H1 (cell line): ENCODE measurements at regions not wholly inside any gene's neighbourhood (a gene's known extent, or its start where the extent isn't known, plus 50 kb on each side); places are given as distances from the start of the nearest gene placed in this dataset.

Experiments
- CTCF ChIA-PET: fragments of 300-600 bp; sonication (Branson Sonifier 250); formaldehyde crosslinking; loops from one replicate; lab custom pipeline; 2021; ENCODE audit not compliant: partially characterized antibody; lab: Charles Lee
- POLR2A ChIA-PET: fragments of 300-600 bp; sonication (Branson Sonifier 250); formaldehyde crosslinking; loops from one replicate; lab custom pipeline; 2021; ENCODE audit warnings: inconsistent platforms; ENCODE audit not compliant: partially characterized antibody; lab: Charles Lee
- DNase-seq, 2 experiments: peaks; one replicate each; pipeline versions ENCODE4 v3.0.0 to v3.0.0-alpha.2; 2010 to 2022; ENCODE audit warnings: low spot score in 2 of 2, low read depth in 1 of 2, mixed read lengths in 1 of 2
- FAIRE-seq: peaks from 2 replicates; lab custom pipeline; 2011; peaks lifted over from hg19 to GRCh38; lab: Jason Lieb, UNC
- H2AFZ ChIP-seq: 2 replicates; pipeline ENCODE4 v1.8.1; 2012; ENCODE audit warnings: low read length, inconsistent platforms
- H2AK5ac ChIP-seq: 2 replicates; pipeline ENCODE4 v1.6.1; 2013; ENCODE audit warnings: low read depth, low read length
- H2BK120ac ChIP-seq: replicated peaks from 2 replicates; pipeline ENCODE3; 2013; ENCODE audit warnings: low read depth, low read length, inconsistent platforms
- H2BK12ac ChIP-seq: 2 replicates; pipeline ENCODE4 v1.6.1; 2013; ENCODE audit warnings: low read depth, low read length
- H2BK15ac ChIP-seq: 2 replicates; pipeline ENCODE4 v1.6.1; 2013; ENCODE audit warnings: low read length
- H2BK20ac ChIP-seq: 2 replicates; pipeline ENCODE4 v1.6.1; 2013; ENCODE audit warnings: low read length
- H2BK5ac ChIP-seq: 2 replicates; pipeline ENCODE4 v1.6.1; 2013; ENCODE audit warnings: low read depth, low read length
- H3K14ac ChIP-seq: 2 replicates; pipeline ENCODE4 v1.6.1; 2013; ENCODE audit warnings: inconsistent platforms; ENCODE audit not compliant: insufficient read length
- H3K18ac ChIP-seq: 2 replicates; pipeline ENCODE4 v1.6.1; 2013; ENCODE audit warnings: low read length; ENCODE audit errors: extremely low read depth
- H3K23ac ChIP-seq: 2 replicates; pipeline ENCODE4 v1.6.1; 2013; ENCODE audit warnings: inconsistent platforms; ENCODE audit not compliant: insufficient read length
- H3K23me2 ChIP-seq: 2 replicates; pipeline ENCODE4 v1.6.1; 2013; ENCODE audit warnings: low read depth, low read length
- H3K27ac ChIP-seq: 2 replicates; pipeline ENCODE4 v1.6.1; 2011; ENCODE audit warnings: low read depth, low read length, inconsistent platforms
- H3K27me3 ChIP-seq, 4 experiments: replicated peaks in 1 of 4; 1 replicate in 1 of 4; 2 replicates in 3 of 4; pipeline versions ENCODE4 v1.6.1 to v1.8.1; 2011 to 2013; ENCODE audit warnings: low read length in 3 of 4, mild to moderate bottlenecking in 3 of 4, inconsistent platforms in 2 of 4, mixed read lengths in 2 of 4, moderate library complexity in 1 of 4; ENCODE audit not compliant: control insufficient read depth in 3 of 4, insufficient read depth in 3 of 4; ENCODE audit errors: extremely low read depth in 1 of 4
- H3K36me3 ChIP-seq, 4 experiments: 2 replicates each; pipeline versions ENCODE4 v1.6.1 to v1.8.1; 2011 to 2013; ENCODE audit warnings: mild to moderate bottlenecking in 4 of 4, low read length in 3 of 4, moderate library complexity in 2 of 4, control low read depth in 1 of 4, inconsistent platforms in 1 of 4; ENCODE audit not compliant: insufficient read depth in 4 of 4, control insufficient read depth in 2 of 4
- H3K4ac ChIP-seq: replicated peaks from 2 replicates; pipeline ENCODE3; 2013; ENCODE audit warnings: low read length, low read depth, mixed read lengths, inconsistent platforms; ENCODE audit not compliant: insufficient read length
- H3K4me1 ChIP-seq, 4 experiments: replicated peaks in 1 of 4; 1 replicate in 1 of 4; 2 replicates in 3 of 4; pipeline versions ENCODE4 v1.6.1 to v1.8.1; 2011 to 2013; ENCODE audit warnings: low read length in 3 of 4, inconsistent platforms in 2 of 4, mixed read lengths in 1 of 4; ENCODE audit not compliant: insufficient read depth in 4 of 4, control insufficient read depth in 3 of 4
- H3K4me2 ChIP-seq, 2 experiments: 2 replicates each; pipeline versions ENCODE4 v1.6.1 to v1.8.1; 2011 to 2013; ENCODE audit warnings: low read depth in 2 of 2, low read length in 2 of 2, control low read depth in 1 of 2, inconsistent platforms in 1 of 2, mild to moderate bottlenecking in 1 of 2; ENCODE audit not compliant: insufficient read depth in 1 of 2
- H3K4me3 ChIP-seq, 4 experiments: fragments of 200-600, 300-600 bp in 1 of 4; sonication (generic), shearing (Covaris generic), sonication (Bioruptor Twin) in 1 of 4; 2 replicates each; pipeline versions ENCODE4 v1.5.1 to v1.8.1; 2011 to 2016; ENCODE audit warnings: low read length in 4 of 4, low read depth in 3 of 4, control low read depth in 2 of 4, inconsistent platforms in 2 of 4, mild to moderate bottlenecking in 2 of 4, mixed read lengths in 1 of 4, moderate library complexity in 1 of 4; ENCODE audit not compliant: insufficient read depth in 2 of 4; ENCODE audit errors: extremely low read depth in 1 of 4
- H3K56ac ChIP-seq: replicated peaks from 2 replicates; pipeline ENCODE3; 2013; ENCODE audit warnings: low read depth, mild to moderate bottlenecking, mixed read lengths, low read length, inconsistent platforms; ENCODE audit not compliant: insufficient read length
- H3K79me1 ChIP-seq: 2 replicates; pipeline ENCODE4 v1.6.1; 2013; ENCODE audit warnings: low read depth, low read length, control low read depth
- H3K79me2 ChIP-seq, 2 experiments: 2 replicates each; pipeline versions ENCODE4 v1.6.1 to v1.8.1; 2012 to 2013; ENCODE audit warnings: low read length in 2 of 2, mild to moderate bottlenecking in 2 of 2, inconsistent platforms in 1 of 2; ENCODE audit not compliant: insufficient read depth in 2 of 2, control insufficient read depth in 1 of 2
- H3K9ac ChIP-seq, 4 experiments: replicated peaks in 1 of 4; 1 replicate in 1 of 4; 2 replicates in 3 of 4; pipeline versions ENCODE4 v1.6.1 to v1.8.1; 2011 to 2013; ENCODE audit warnings: low read depth in 3 of 4, low read length in 3 of 4, control low read depth in 2 of 4, mild to moderate bottlenecking in 2 of 4, moderate library complexity in 2 of 4, inconsistent platforms in 1 of 4; ENCODE audit errors: extremely low read depth in 1 of 4
- H3K9me3 ChIP-seq, 2 experiments: 2 replicates each; pipeline versions ENCODE4 v1.6.1 to v1.8.1; 2012 to 2013; ENCODE audit warnings: mild to moderate bottlenecking in 2 of 2, moderate library complexity in 2 of 2, control low read depth in 1 of 2, inconsistent platforms in 1 of 2, low read depth in 1 of 2, low read length in 1 of 2, mixed read lengths in 1 of 2; ENCODE audit not compliant: insufficient read depth in 2 of 2
- H4K20me1 ChIP-seq, 2 experiments: replicated peaks in 1 of 2; 2 replicates each; pipeline versions ENCODE3 to v1.8.1; 2011 to 2013; ENCODE audit warnings: inconsistent platforms in 2 of 2, low read length in 2 of 2, mild to moderate bottlenecking in 1 of 2; ENCODE audit not compliant: insufficient read depth in 2 of 2, control insufficient read depth in 1 of 2
- H4K5ac ChIP-seq: 2 replicates; pipeline ENCODE4 v1.6.1; 2013; ENCODE audit warnings: low read length, low read depth, mixed read lengths, inconsistent platforms; ENCODE audit not compliant: insufficient read length
- H4K8ac ChIP-seq: 2 replicates; pipeline ENCODE4 v1.8.0; 2013; ENCODE audit warnings: mild to moderate bottlenecking, moderate library complexity, low read length, inconsistent platforms; ENCODE audit not compliant: insufficient read depth; ENCODE audit errors: extremely low read depth
- H4K91ac ChIP-seq: replicated peaks from 2 replicates; pipeline ENCODE3; 2013; ENCODE audit warnings: low read length, mixed read lengths, inconsistent platforms; ENCODE audit not compliant: insufficient read length
- CBX5 ChIP-seq: fragments of 300-800, 300-1000 bp; sonication (generic); IDR thresholded peaks from 2 replicates; pipeline ENCODE4 v1.7.1; 2016; ENCODE audit warnings: antibody characterized with exemption, low read length, low read depth
- CEBPB ChIP-seq: IDR thresholded peaks from 2 replicates; pipeline ENCODE4 v1.6.1; 2012; ENCODE audit warnings: low read depth, low read length
- EP300 ChIP-seq, 2 experiments: IDR thresholded peaks; 1 replicate in 1 of 2; 2 replicates in 1 of 2; pipeline ENCODE4 v1.6.1; 2011 to 2012; ENCODE audit warnings: low read depth in 2 of 2, low read length in 2 of 2, mild to moderate bottlenecking in 2 of 2, borderline replicate concordance in 1 of 2, inconsistent platforms in 1 of 2, moderate library complexity in 1 of 2
- EZH2 ChIP-seq: fragments of 200-600 bp; sonication (generic); IDR thresholded peaks from 2 replicates; pipeline ENCODE4 v1.7.1; 2012; ENCODE audit warnings: low read depth, mild to moderate bottlenecking, moderate library complexity, low read length, inconsistent platforms; ENCODE audit not compliant: severe bottlenecking
- HDAC2 ChIP-seq, 2 experiments: fragments of 300-600 bp in 1 of 2; sonication (generic) in 1 of 2; IDR thresholded peaks; 2 replicates each; pipeline ENCODE4 v1.6.1; 2011 to 2012; ENCODE audit warnings: low read depth in 2 of 2, low read length in 2 of 2, mild to moderate bottlenecking in 2 of 2, moderate library complexity in 2 of 2, borderline replicate concordance in 1 of 2, inconsistent platforms in 1 of 2
- NRF1 ChIP-seq: IDR thresholded peaks from 2 replicates; pipeline ENCODE4 v1.6.1; 2011; ENCODE audit warnings: mild to moderate bottlenecking, low read depth, low read length, improper control_type of control experiment
- RAD21 ChIP-seq, 2 experiments: IDR thresholded peaks in 1 of 2; conservative IDR thresholded peaks in 1 of 2; 2 replicates each; pipeline ENCODE4 v1.6.1; 2011; ENCODE audit warnings: low read depth in 2 of 2, low read length in 2 of 2, improper control_type of control experiment in 1 of 2, inconsistent platforms in 1 of 2, mild to moderate bottlenecking in 1 of 2, moderate library complexity in 1 of 2
- WGBS, 2 experiments: shearing (Covaris generic) in 1 of 2; methylation state at CpG; one replicate each; pipeline versions ENCODE4 v1.1.6 to v1.1.7; 2013 to 2015; ENCODE audit warnings: low lambda C conversion rate in 2 of 2, mixed read lengths in 2 of 2, inconsistent platforms in 1 of 2, low coverage in 1 of 2, missing lambda C conversion rate in 1 of 2; ENCODE audit not compliant: insufficient replicate concordance in 2 of 2, insufficient coverage in 1 of 2, insufficient read length in 1 of 2; ENCODE audit errors: extremely low coverage in 1 of 2, missing lambda C conversion rate in 1 of 2; 5-methylcytosine and 5-hydroxymethylcytosine counted together
- TF ChIP-seq, protein P1 (sequence below): IDR thresholded peaks from 2 replicates; pipeline ENCODE4 v1.6.1; 2012; ENCODE audit warnings: inconsistent platforms

DNA sequence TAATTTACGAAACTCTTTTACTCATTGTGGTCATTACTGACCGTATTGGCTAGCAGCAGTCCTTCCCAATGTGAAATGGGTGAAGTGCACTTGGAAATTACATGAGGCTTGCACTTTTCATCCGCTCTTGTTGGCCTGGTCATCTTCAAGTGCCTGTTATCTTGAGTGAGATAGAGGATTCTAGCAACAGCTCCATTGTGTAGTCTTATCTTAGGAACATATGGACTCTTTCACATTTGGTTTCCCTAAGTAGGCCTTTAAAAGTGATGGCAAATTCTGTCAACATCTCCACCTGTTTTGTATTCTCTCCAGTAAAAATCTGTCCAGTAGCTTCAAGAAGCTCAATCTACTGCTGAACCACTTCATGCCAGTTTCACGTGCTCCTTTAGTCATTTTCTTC lies 114.8 kb upstream of the MARCKS start:
- Histone ChIP-seq H4K5ac (no peak overlapping the region), H3K4ac (no peak overlapping the region), H2BK5ac (no peak overlapping the region), H3K4me2 (no peak overlapping the region), H3K56ac (no peak overlapping the region), H4K8ac (no peak overlapping the region), H2AK5ac (no peak overlapping the region), H3K79me1 (no peaks in the 10 kb centered on the region), H3K9me3 (no peaks in the 10 kb centered on the region), H3K27ac (no peak overlapping the region), H3K18ac (no peak overlapping the region), H3K36me3 (no peaks in the 10 kb centered on the region), H3K27me3 (peaks cover 0 to 3% (median 0%) of the 10 kb centered on the region in 4 experiments; a peak in 1 of 7 replicates), H2AFZ (no peak overlapping the region), H3K14ac (no peak overlapping the region), H3K9ac (no peak overlapping the region), H4K91ac (no peak overlapping the region), H2BK20ac (no peak overlapping the region), H3K23me2 (no peaks in the 10 kb centered on the region), H3K23ac (no peak overlapping the region), H3K79me2 (no peaks in the 10 kb centered on the region), H4K20me1 (no peaks in the 10 kb centered on the region), H2BK120ac (no peak overlapping the region), H3K4me3 (no peak overlapping the region), H2BK12ac (no peak overlapping the region), H3K4me1 (no peaks in the 10 kb centered on the region), H2BK15ac (no peak overlapping the region)
- CTCF ChIA-PET: interaction anchor here (0.9 to 1.1 kb wide), 2 partner anchors 21 to 447 kb away, joined by 3 read pairs; no protein-coding TSS in a partner anchor
- POLR2A ChIA-PET: no interaction called here
- FAIRE-seq (no peak), DNase-seq (no peak)
- TF ChIP-seq CEBPB (no peak), RAD21 (IDR thresholded peaks at IDR 0.05 in 1 of 2, conservative IDR thresholded peaks at IDR 0.05 in 1 of 2; ENCODE audit: low read depth in 2 of 2, low read length in 2 of 2) (no peak), HDAC2 (IDR thresholded peaks at IDR 0.05; ENCODE audit: borderline replicate concordance in 1 of 2, low read depth in 2 of 2, low read length in 2 of 2) (no peak), EZH2 (no peak), EP300 (IDR thresholded peaks at IDR 0.05; ENCODE audit: borderline replicate concordance in 1 of 2, low read depth in 2 of 2, low read length in 2 of 2) (no peak), CBX5 (no peak), NRF1 (no peak)
- TF ChIP-seq, protein P1, sequence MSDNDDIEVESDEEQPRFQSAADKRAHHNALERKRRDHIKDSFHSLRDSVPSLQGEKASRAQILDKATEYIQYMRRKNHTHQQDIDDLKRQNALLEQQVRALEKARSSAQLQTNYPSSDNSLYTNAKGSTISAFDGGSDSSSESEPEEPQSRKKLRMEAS: no peak
- 91% methylated on average over 4 of the region's 4 CpGs; no CpG with 5 or more reads in 1 of the 2 experiments for WGBS, 2 experiments
